T-helper 1 cell (primary cell): ENCODE measurements at regions not wholly inside any gene's neighbourhood (a gene's known extent, or its start where the extent isn't known, plus 50 kb on each side); places are given as distances from the start of the nearest gene placed in this dataset.

Source experiments
- DNase-seq, 5 donors: peaks; one replicate each; pipeline ENCODE4 v3.0.0-alpha.2; 2012 to 2020

DNA sequence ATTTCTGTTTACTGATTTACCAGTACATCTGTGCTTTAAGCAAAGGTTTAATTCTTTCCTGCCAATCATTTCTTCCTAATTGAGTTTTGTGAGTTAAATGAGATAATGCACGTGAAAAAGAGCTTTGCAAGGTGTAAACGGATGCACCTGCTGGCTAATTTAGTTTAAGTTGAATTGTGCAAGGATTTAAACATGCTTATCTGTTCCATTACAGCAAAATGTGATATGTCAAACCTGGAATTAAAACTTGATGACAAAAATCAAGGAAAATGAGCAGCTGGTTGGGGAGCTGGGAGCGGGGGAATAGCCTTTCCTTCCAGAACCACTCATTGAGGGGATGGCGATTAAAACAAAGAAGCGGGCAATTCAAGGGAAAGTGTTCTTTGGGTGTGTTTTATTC lies 155.0 kb upstream of the CTTNBP2 start:
- no peak for DNase-seq

DNA sequence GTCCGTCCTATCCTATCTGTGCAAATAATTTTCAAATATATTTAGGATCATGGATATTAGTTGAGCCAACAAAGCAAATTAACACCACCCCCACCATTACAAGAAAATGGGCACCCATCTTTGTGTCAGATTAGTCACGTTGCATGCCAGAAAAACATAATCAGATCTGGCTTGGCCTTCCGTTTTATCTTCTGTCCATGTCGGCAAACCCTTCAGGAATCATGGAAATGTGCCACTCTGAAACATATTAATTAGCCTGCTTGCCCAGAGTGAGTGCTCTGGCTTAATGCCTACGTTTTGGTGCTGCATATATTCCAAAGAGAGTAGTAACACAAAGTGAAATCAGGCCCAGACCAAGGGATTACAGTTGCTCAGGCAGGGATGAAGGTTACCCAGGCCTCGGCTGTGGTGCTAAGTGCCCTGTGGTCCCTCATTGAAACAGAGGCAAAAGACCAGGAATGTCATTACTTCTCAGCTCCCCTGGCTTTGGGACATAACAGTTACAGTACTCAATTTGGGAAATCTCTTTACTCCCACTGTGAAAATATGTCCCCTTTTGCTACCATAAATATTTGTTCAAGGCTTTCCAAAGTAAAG lies 154.0 kb upstream of the LSM8 start:
- DNase-seq = no peak

DNA sequence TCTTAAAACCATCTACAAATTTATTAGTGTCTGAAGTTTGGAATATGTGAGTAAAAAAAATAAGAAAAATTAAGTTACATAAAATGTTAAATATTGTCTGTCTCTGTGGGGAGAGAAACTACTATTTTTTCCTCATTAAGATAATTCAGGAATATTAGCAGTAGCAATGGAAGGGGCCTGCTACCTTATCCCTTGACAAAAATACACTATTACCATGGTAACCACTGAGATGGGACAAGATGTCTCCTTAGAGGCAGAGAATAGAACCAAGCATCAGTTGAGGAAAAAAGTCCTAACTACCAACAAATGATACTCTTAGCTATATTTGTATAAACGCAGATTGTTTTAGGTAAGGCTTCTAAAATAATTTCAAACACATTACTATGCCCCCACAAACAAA lies 150.7 kb upstream of the LSM8 start:
- no peak for DNase-seq

DNA sequence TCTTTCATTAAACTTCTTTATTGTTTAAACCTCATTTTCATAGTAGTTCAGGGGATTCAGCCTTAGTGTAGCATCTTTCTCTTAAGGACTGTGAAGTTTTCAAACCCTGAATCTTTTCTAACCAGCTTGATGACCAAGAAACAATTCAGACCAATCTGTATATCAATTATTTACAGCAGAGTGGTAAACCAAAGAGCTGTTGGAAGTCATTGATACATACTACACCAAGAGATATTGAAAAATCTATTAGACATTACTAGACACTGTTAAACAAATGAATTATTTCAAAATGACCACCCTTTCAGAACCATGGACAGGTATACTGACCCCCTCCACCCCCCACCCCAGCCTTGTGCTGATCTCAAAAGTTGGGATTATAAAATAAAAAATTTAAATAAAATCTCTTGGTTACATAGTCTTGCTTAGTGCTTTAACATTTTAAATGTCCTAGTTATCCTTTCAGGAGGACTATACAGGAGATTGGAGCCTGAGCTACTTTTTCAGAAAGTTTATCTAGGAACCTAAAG lies 143.9 kb upstream of the LSM8 start:
- no peak for DNase-seq

DNA sequence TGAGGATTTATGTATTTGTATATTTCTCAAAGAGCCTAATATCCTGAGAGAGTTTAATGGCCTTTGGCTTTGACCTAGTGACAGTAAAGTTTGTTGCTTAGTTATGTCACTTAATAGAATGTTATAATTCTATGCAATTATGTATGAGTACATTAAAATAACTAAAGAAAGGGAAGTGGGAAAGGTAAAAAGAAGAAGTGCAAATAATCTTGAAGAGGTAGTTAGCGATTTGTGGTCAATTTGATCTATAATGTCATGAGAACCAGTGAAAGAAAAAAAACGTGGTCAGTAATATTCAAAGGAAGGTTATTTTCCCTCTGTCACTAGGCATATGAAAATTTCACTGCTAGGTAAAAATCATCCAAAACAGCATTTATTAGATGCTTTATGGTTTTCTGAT lies 143.4 kb upstream of the LSM8 start:
- DNase-seq = no peak

DNA sequence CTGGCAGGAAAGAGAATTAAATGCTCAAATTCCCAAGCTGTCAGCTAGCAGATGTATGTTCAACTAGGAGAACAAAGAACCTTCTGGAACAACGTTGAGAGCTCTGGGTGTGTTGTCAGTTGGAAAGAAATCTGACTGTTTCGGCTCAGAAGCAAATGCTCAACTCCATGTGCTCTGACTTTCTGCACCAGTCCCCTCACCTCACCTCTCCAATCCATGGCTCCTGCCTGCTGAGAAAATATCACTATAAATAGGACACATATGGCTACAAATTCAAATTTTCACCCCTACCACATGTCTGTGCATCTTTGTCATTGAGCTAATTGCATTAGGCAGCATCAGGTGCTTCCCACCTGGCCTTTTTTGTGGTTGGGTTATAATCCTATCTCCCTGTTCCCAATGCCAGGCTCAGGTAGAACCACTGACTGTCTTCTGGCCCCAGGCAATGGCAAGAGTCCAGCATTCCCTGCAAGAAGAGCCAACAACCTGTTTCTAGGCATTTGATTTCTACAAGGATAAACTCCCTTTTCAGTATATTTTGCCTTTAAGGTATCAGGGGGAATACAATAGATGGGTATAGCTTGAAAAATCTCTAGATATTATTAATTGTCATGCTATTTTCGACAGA lies 142.6 kb upstream of the LSM8 start:
- no peak for DNase-seq

DNA sequence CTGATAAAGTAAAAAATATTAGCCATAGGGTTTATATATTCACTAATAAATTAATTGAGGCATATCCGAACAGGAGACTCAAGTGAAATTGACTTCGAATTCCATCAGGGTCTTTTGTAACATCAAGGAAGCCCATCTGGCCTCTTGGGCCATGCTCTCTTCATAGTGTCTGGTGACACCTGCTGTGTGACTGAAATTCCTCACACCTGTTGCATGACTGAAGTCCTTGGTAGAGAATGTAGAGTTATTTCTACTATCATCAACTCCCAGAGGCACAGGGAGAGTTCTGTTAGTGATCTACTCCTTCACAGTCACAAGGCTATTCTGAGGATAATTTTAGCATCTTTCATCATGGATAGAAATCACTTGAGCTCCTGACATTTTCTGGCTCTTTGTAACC lies 138.3 kb upstream of the LSM8 start:
- DNase-seq = no peak

DNA sequence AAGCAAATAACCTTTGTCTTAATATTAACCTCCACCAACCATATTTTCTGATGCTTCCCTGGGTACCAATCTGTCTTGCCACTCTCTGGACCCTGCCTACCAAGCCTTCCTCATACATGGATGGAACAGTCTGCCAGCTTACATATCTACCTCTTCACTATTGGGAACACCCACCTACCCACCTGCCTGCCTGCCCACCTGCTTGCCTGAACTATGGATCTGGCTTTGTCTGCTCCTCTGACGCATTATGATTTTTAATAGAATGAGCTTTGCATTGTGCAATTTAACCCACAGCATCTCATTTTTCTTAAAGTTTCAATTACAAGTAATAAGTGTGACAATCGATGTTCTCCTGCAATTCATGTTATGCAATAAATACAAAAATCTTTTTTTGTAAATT lies 137.9 kb upstream of the LSM8 start:
- DNase-seq = no peak

DNA sequence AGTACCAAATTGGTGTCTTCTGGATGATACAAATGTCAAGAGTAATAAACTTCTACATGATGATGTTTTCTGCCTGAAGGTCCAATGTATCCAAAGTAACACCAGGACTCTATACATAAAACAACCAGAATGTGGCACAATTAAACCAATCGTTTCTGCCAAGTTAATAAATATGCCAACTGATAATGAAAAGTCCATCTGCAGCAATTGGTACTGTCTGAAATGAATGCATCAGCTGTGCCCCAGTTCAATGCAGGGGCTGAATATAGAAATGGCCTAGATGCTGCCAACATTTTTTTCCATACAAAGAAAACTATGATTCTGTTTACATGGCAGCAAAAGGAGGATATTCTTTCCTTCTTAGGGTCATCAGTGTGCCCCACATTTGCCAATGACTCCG lies 137.2 kb upstream of the LSM8 start:
- DNase-seq = no peak

DNA sequence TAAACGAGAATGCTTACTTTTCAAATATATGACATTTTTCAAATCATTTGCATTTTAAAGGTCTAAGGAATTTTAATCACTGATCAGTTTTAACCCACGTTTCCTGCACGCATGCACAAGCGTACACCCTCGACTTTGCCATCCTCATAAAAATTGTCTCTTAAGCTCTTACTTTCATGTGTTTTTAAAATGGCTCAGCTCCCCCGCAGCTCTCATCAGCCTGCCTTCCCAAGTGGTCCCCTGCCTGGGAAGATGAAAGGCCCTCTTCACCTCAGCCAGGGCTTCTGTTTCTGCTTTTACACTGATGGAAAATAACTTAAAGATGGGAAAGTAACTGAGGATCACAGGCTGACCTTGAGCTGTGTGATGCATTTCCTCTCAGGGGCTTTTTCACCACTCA lies 131.6 kb upstream of the LSM8 start:
- DNase-seq = no peak

DNA sequence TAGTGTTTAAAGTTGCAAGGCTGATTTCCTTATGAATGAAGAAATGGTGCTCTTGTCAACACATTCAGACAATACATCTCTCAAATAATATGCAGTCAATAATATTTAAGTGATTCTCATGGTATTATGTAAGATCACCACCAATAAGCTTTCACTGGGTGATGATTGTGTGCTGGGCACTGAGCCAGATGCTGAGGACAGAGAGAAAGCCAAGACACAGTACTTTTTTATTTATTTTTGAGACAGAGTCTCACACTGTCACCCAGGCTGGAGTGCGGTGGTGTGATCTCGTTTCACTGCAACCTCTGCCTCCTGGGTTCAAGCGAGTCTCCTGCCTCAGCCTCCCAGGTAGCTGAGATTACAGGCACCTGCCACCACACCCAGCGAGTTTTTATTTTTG lies 130.6 kb upstream of the LSM8 start:
- DNase-seq = no peak

DNA sequence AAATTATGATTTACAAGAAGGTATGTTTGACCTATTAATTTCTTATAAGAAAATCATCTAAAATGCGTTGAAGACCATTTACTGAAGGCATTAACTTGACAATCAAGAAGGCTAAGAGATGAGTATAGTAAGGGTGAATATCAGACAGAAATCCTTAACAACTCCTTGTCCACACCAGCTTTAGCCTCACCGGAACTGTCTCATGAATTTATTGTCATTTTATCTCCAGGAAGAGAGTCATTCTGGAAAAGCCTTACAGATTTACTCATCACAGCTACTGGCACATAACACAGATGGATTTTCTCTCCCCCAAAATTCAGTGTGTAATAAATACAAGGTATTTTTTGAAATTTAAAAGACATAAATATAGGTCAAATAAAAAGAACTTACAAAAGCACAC lies 129.4 kb upstream of the LSM8 start:
- no peak for DNase-seq

DNA sequence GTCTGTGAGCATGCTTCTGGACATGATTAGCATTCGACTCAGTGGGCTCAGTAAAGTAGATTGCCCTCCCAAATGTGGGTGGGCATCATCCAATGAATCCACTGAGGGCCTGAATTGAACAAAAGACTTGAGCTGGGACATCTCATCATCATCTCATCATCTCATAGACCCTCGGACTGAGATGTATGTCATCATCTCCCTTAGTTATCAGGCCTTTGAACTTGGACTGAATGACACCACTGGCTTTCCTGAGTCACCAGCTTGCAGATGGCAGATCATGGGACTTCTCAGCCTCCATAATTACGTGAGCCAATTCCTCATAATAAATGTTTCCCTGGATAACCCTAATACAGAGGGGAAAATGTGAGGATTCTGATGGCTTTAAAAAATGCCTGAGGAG lies 128.3 kb upstream of the LSM8 start:
- no peak for DNase-seq

DNA sequence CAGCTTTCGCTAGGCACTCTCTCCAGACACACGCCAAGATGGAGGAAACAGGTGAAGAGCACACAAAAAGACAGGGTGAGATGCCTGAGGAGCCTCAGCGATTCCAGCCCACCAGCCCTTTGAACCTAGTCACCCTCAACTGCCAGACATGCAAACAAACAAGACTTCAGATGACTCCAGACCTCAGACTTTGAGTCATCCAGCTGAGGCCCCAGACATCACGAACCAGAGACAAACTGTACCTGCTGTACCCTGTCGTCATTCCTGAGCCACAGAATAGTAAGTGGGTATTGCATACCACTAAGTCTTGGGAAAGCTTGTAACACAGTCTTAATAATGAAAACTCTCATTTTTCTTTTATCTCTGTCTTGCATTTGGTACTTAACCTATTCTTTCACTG lies 126.6 kb upstream of the LSM8 start:
- no peak for DNase-seq

DNA sequence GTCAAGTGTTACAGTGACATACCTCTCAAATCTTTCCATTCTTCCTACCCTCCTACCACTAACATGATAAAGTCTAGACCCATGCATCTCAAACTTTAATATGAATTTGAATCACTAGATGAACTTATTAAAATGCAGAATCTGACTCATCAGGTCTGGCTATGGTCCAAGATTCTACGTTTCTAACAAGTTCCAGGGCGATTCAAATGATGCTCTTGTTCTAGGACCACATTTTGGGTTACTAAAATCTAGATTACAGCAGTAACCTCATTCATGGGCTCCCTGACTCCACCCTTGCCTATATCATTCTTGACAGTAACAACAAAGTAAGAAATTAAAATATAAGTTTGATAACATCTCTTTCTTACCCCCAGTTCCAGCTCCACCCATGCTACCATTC lies 124.8 kb upstream of the LSM8 start:
- no peak for DNase-seq

DNA sequence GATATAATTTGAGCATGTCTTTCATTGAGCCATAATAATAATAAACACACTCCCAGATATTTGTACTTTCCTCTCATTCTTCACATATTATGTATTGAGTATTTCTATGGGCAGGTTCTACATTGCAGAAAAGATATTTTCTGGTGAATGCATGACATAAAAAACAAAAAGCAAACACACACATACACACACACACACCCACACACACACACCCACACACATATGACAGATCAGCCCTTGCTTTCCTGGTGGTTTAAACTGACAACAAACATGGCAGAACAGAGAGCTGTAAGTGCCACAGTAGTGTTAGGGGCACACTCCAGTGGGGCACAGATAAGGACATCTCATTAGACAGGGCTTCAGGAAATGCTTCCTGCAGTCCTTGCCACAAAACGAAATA lies 123.3 kb upstream of the LSM8 start:
- no peak for DNase-seq

DNA sequence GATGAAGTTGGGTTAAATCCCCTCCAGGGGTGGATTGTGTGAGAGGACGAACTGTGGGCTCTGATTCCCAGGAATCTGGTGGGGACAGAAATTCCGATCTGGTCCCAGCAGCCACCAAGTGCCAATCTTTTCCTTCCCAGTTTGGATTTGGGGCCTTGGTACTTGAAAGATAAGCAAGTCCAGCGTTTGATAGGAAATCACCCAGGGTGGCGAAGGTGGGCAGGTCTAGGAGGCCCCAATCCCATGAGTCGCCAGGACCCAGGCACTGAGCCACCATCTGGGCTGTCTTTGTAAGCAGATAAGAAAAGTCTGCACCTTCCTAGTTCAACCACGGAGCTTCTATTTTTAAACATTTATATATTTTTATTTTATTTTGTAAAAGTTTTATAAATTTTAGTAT lies 122.6 kb upstream of the LSM8 start:
- DNase-seq = no peak

DNA sequence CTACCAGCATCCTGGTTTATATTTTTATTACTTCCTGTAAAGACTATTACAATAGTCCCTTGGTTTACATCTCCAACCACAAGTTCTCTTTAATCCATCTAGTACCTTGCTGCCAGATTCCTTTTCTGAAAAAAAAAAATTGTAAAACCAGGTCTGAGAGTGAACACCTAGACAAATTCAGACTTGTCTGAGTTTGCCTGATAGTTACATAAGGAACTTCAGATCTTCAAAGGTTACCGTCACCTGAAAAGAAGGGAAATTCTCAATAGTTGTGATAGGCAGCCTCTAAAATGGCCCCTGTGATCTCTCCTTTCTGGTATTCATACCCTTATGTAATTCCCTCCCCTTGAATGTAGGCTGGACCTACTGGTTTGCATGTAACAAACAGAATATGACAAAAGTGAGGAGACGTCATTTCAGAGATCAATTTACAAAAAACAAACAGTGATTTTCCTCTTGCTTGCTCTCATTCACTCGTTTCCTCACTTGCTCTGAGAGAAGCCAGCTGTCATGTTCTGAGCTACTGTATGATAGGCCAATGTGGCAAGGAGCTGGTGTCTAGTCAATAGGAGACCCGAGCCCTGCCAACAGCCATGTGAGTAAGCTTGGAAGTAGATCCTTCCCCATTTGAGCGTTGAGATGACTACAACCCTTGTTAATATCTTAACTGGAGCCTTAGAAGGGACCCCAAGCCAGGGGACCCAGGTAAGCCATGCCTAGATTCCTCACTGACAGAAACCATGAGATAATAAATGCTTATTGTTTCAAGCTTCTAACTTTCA lies 110.9 kb upstream of the LSM8 start:
- DNase-seq = no peak

DNA sequence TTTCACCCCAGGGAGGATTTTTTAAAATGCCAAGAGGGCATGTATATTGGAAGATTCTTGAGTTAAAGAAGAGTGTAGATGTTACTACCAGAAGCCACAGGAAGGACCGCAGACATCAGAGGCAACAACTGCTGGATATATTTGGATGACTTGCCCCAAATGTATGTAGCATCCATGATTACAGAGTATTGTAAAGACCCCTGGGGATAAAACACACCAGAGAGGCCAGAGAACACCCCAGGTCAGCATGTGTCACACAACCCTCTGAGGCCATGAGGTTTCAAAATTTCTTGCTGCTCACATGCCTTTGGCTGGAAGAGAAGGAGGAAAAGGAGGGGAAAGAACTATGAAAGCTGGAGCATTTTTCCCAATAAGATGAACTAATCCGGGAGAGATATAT lies 108.0 kb upstream of the LSM8 start:
- DNase-seq = no peak

DNA sequence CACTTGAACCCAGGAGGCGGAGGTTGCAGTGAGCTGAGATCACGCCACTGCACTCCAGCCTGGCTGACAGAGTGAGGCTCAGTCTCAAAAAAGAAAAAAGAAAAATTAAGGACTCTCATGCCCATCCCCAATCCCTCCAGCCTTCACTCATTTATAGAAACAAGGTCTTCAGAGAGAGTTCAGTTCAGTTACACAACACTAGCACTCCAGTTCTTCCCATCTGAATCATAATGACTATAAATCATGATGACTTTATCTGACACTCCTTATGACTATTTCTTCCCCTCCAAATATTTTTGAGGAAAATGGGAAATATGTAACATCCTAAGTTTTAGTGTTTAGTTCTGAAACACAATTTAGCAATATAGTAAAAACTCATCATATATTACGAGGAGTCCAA lies 107.4 kb upstream of the LSM8 start:
- DNase-seq = no peak

DNA sequence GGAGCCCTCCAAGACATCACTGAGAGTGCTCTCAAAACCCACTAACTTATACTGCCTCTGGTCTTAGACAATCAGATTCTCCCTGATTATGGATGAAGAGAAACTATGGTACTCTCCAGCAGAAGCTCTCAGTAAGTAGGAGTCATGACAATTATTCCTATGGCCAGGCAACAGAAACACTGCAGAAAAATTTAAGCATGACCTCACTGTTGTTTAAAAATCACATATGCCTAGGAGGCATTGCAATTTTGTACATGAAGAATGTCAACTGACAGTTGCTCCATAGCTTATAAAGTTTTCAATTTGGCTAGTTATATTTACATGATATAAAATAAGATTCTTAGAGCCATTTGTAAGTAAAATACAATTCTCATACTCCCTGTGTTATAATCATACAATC lies 105.9 kb upstream of the LSM8 start:
- no peak for DNase-seq

DNA sequence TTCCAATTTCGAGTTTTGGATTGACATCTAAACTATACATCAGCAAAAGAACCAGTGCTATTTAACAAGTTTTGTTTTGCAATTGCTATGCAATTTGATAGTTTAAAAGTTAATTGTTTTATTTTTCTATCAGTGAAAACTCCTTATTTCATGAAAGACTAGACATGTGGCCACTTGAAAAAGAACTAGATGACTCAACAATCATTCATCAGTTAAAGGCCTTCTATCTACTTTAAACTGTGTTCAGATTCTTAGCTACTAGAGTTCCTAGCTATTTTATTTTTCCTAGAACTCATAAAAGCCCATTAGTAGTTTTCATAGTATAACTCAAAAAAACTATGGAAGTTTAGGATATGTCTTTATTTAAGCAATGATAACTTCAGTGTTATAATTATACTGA lies 104.6 kb upstream of the LSM8 start:
- no peak for DNase-seq

DNA sequence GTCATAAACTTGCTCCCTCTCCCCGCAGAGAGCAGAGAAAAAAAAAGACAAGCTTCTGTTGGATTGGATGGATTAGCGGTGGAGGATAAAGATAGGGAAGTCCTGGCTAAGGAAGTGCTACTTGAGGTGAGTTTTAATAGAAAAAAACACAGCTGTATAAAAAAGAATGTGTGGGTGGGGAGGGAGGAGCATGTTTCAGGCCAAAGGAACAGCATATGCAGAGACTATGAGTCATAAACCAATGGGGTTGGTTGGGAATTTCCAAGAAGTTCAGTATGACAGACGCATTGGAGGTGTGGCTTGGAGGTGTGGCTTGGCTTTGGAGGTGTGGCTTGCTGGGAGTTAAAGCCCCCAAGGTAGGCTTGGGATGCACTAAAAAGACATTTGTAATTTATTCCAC lies 103.0 kb upstream of the LSM8 start:
- peak in 1 of 5 donors; percentile 1 for DNase-seq

DNA sequence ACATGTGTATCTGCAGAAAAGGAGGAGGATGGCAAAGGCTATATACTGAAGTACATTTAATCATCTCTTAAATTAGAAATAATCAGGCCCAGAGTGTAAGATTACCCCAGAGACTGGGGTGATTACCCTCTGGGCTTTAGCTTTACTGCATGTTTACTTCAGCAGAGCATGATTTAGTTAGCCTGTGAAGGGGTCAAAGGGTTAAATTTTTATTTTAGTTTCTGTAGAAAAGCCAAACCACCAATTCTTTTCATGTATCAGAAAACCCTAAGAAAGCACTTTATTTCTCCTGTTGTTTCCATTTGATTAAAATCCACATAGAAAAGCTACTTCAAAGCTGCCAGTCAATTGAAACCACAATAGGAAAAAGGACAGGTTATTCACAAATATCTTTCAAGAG lies 101.5 kb upstream of the LSM8 start:
- DNase-seq = no peak
